Adrenal gland (tissue), 5 donors: ENCODE measurements at regions not wholly inside any gene's neighbourhood (a gene's known extent, or its start where the extent isn't known, plus 50 kb on each side); places are given as distances from the start of the nearest gene placed in this dataset.

Source experiments
- CTCF ChIP-seq, 6 experiments: fragments of 450-650 bp in 4 of 6; fragments of 200-600 bp in 2 of 6; sonication (generic) in 1 of 6; IDR thresholded peaks; 1 replicate in 5 of 6; 2 replicates in 1 of 6; pipeline versions ENCODE4 v1.5.1 to v1.8.0; 2016 to 2021; ENCODE audit warnings: antibody characterized with exemption in 6 of 6, mild to moderate bottlenecking in 2 of 6, moderate library complexity in 1 of 6
- POLR2A ChIP-seq, 2 donors: fragments of 450-650 bp; IDR thresholded peaks; one replicate each; pipeline ENCODE4 v1.6.1; 2017; ENCODE audit warnings: antibody characterized with exemption in 2 of 2, mild to moderate bottlenecking in 2 of 2, moderate library complexity in 1 of 2
- donor health status: DM: no; HTN: no; CAD: no.

DNA sequence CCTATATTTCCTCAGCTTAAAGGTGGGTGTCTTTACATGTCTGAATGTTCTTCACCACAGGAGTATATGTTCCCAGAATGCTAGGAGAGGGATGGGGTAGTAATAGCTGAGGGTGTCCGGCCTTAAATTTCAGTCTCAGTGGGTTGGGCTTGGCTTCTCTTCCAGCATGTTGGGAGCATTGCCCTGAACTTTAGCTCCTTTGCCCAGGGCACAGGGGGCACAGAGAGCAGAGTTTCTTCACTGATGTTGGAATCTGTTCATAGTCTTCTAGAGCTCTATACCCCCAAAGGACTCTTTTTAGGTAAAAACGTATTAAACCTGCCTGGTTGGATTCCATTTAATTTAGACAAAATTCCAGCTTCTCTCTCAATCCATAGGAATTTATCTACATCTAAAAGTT lies 154.4 kb upstream of the GCFC2 start:
- no peak for TF ChIP-seq CTCF (IDR thresholded peaks at IDR 0.05)
- TF ChIP-seq POLR2A (IDR thresholded peaks at IDR 0.05): no peak
